HG03139 (cell line): ENCODE measurements at regions not wholly inside any gene's neighbourhood (a gene's known extent, or its start where the extent isn't known, plus 50 kb on each side); places are given as distances from the start of the nearest gene placed in this dataset.

Experiments used
- ATAC-seq: cut with Tn5 transposase; IDR thresholded peaks from one replicate; pipeline ENCODE4 v1.9.1; 2021; ENCODE audit not compliant: unreplicated experiment

DNA sequence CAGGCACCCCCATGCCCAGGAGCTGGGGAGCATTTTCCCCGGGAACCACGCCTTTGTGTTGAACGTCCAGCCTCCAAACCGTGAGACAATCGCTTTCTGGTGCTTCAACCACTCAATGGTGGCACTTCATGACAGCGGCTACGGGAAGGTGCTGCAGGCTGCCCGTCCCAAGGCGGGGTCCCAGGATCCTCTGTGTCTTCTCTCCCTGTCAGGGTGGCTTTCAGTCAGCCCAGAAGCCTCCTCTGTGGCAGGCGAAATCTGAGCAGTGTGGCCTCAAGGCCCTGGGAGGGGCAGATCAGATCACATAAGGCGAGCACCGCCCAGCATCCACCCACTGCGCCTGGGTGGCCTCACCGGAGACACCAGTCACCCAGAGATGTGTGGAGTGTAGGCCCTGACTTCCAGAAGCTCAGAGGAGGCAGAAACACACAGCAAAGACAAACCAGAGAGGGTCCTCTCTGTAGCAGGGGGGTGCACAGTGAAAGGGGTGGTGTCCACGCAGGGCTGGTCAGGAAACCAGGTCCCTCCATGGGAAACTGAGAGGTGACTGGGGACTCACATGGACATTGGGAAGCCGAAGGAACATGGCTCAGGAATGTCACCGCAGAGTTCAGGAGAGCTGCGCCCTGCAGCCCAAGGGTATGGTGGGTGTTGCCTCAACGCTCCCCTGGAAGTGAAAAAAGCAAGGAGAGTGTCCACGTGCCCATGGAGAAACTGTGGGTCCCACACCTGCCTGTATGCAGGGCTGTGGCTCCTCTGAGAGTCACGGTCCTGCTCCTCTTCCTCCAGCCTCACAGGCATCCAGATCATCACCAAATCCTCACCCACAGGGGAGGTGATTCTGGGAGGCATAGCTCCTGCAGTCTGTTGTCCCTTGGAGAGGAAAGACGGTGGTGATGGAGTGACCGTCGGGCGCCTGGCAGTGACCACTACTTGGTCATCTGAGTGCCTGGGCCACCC, 1420.7 kb downstream of the TBC1D22A start:
- ATAC-seq, result no peak

DNA sequence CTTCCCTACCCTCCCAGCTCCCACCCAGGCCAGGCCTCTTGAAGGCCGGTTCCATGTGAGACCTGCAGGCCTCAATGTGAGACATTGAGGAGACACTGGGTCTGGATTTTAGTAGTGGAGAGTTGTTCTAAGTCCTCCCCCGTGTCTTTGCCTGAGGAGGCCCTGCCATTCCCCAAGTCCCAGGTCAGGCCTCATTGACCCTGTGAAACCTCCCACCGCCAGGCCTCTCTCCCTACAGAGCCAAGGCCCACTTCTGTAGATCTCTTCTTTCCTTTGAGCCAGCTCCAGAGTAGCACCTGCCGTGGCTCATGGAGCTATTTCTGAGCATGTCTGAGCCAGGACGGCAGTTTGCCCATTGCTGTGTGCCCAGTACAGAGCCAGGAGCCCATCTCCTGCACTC, 1419.6 kb downstream of the TBC1D22A start:
- no peak for ATAC-seq

DNA sequence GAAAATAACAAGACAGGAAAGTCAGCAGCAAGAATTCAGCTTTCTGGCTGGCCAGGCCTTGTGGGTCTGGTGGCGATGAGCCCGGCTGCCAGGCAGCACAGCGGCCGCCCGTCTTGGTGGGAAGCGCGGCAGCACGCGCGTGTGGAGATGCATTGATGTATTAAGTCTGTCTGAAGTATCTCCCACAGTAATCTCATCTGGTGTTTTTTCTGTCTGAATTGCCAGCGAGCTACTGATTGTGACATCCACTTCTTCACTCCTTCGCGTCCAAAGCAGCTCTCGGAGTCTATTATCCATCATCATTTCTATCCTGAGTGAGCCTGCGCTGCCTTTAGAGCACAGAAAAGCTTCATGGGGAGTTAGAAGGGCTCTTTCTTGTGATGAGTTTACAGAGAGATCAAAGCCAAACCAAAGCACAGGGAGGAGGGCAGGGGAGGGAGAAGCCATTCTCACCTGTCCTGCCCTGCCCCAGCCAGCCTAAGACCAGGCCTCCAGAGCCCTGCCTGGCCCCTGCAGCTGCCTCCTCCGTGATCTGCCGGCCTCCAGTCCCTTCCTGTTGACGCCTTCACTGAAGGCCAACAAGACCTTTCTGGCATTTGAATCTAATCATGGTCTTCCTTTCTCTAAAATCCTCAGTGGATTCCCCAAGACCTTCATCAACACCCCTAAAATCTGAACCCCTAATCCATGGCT, 1419.0 kb downstream of the TBC1D22A start:
- no peak for ATAC-seq

GRCh38 chr22:48180631-48181030, 1418.2 kb downstream of the TBC1D22A start:
- ATAC-seq, result no peak

DNA sequence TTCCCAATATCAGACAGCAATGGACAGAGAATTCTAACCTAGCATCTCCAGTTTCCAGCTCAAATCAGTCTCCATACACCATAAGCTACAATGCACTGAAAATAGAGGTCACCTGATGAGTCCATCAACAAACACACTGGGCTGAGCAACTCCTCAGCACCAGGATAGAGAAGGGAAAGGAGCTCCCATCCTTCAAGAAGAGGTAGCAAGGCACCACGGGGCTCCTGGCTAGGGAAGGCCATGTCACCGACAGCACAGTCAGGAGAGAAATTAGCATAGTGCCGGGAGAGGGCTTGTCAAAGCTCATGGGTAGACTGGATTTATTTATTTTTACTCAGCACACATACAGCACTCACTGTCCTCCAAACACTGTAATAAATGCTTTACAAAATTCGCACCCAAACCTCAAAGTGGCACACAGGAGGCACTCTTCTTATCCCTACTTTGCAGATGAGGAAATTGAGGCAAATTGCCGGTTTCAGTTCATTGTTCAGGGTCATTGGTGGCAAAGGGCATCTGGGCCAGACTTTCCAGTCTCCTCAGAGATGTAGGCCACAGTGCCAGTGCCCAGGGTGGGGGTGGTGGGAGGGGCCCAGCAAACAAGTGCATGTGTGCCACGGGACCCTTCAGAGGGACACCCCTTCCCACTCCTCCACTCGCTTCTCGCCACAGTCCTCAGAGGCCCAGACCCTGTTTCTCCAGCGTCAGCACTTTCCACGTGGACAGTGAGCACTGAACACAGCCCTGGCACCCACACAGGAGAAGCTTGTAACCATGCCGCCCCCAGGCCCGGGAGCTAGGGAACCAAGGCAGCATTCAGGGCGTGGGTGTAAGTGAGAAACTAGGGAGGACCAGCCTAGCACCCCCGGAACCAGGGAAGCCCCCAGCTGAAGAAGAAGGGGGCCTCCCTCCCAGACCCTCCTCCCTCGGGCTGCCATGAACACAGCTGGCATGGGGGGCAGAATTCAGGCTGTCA, 1417.4 kb downstream of the TBC1D22A start:
- ATAC-seq, result no peak

DNA sequence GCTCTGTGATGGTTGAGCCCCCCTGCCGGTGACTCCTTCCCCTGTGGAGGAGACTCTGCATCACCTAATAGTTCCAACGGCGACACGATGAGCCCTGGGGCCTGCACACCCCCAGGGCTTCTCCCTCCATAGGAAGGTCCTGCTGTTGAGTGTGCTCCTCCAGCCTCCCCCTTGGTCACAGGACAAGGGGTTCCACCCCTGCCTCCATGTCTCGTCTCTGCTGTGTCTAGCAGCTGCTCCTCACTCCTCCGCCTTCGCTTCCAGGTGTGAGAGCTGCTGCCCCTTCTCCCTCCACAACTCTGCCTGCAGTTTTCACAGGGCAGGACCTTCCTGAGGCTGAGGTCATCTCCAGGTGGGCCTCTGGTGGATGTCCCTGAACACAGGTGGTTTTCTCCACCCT, 1416.1 kb downstream of the TBC1D22A start:
- no peak for ATAC-seq

DNA sequence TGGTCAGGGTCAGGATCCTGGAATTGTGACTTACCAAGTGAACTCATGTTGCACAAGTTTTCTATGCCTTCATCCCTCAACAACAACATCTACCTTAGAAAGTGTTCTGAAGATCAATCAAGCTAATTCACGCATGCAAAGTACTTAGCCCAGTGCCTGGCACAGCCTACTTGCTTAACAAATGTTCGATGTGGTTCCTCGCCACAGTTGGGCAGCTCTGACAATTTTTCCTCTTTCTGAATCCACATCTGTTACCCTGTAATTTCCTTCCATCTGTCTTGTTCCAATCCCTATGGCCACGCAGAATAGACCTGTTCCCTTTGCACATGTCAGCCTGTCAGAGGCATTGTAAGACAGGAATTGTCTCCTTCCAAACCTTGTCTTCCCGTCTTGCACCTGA, 1415.2 kb downstream of the TBC1D22A start:
- no peak for ATAC-seq

- no peak for ATAC-seq
Measured at GRCh38 chr22:48175721-48176120, 1413.3 kb downstream of the TBC1D22A start.

- ATAC-seq, result no peak
Measured at GRCh38 chr22:48173773-48174160, 1411.3 kb downstream of the TBC1D22A start.

- no peak for ATAC-seq
Measured at GRCh38 chr22:48173061-48173772, 1410.8 kb downstream of the TBC1D22A start.

GRCh38 chr22:48171271-48171691, 1408.8 kb downstream of the TBC1D22A start:
- no peak for ATAC-seq

DNA sequence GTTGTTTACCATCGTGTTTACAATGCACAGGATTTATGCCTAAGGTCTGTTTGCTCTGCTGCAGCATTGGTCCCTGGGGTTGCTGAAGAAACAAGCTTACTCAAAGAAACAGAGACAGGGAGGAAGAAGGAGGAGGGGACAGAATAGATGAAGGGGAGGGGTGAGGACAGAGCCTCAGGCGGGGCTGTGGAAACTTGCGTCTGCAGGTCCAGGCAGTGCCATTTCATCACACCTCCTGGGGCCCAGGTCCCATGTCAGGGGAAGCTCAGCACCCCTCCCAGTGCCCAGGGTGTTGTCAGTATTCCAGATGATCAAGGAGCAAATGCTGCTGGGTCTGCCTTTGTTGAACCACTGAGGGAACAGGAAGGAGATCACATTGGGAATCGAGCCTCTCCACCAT, 1406.8 kb downstream of the TBC1D22A start:
- ATAC-seq, result no peak

DNA sequence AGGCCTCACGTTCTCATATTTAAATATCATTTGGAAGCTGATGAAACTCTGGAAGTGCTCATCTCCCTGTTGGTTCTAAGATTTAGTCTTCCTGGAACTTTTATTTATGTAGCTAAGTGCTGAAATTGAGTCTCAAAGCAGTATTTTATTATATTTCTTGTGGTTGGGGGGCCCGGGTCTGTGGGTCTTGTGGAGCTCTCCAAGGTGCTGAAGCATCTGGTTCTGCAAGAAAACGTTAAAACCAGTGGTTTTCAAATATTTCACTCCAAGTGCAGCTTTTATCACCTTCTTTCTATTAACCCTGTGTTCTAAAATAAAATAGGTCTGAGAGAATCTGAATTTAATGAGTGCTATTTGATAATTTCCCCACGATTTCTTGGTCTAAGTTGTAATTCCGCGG, 1404.8 kb downstream of the TBC1D22A start:
- ATAC-seq, result no peak

- ATAC-seq, result no peak
Measured at GRCh38 chr22:48161298-48161697, 1398.8 kb downstream of the TBC1D22A start.

- ATAC-seq, result no peak
Measured at GRCh38 chr22:48157676-48158075, 1395.2 kb downstream of the TBC1D22A start.

GRCh38 chr22:48156603-48157355, 1394.3 kb downstream of the TBC1D22A start:
- ATAC-seq, result no peak

- ATAC-seq, result no peak
Measured at GRCh38 chr22:48155446-48155845, 1393.0 kb downstream of the TBC1D22A start.

GRCh38 chr22:48154943-48155240, 1392.4 kb downstream of the TBC1D22A start:
- no peak for ATAC-seq

DNA sequence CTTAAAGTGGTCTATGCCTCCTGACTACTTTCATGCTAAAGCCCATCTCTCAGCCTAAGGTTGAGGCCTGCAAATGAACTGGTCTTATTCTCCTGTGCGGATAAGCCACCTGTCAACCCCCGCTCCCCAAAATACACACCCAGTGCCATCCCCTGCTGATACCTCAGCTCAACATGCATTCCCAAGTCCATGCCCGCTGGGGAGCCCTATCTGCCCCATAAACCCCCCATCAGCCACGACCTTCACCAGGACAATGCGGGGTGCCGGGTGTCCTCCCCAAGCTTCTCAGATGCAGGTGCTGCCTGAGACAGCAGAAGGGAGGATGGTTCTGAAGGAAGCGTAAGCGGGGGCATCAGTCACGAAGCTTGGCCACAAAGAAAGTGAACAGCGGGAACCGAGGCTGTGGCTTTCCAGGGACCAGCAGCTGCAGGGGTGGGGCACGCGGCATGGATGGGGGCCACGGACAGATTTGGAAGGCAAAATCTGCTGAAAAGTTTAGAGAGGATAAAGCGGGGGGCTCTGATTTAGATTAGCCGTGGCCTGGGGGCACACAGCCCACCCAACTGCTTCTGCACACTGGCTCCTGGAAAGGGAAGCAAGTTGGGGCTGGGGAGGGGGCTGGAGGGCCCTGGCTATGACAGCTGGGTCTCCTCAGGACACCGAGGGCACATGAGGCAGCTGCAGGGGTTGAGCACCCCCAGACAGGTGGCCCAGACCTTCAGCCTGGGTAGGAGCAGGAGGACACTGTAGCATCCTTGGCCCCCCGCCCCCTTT, 1391.9 kb downstream of the TBC1D22A start:
- ATAC-seq, result no peak
